K562 (cell line): ENCODE measurements at regions not wholly inside any gene's neighbourhood (a gene's known extent, or its start where the extent isn't known, plus 50 kb on each side); places are given as distances from the start of the nearest gene placed in this dataset.

Experiments used
- ATAC-seq: fragments of 200-7000 bp; cut with Tn5 transposase; 3 replicates; pipeline ENCODE4 v1.9.1; 2020; ENCODE audit warnings: moderate library complexity
- BruUV-seq: library from RNA; stranded (reverse); fragments of 400-500 nt; replicated peaks from 2 replicates; lab custom pipeline; 2021; lab: Mats Ljungman, UMichigan
- CTCF ChIA-PET: fragments of 300-600 bp; formaldehyde crosslinking; extraction: SDS; loops from one replicate; lab custom pipeline; 2021; ENCODE audit warnings: low intra/inter-chr PET ratio; lab: Yijun Ruan, JAX
- POLR2A ChIA-PET: fragments of 300-600, 350-650 bp; sonication (Branson Sonifier 250); formaldehyde crosslinking; extraction: SDS; loops from one replicate; lab custom pipeline; 2021; ENCODE audit warnings: antibody characterized with exemption, inconsistent platforms; lab: Yijun Ruan, JAX
- DNase-seq, 4 experiments: peaks; one replicate each; pipeline versions ENCODE4 v3.0.0 to v3.0.0-alpha.2; 2011 to 2018; ENCODE audit warnings: low spot score in 3 of 4, mixed read lengths in 3 of 4; ENCODE audit errors: extremely low read depth in 1 of 4
- FAIRE-seq: peaks from 2 replicates; lab custom pipeline; 2011; peaks lifted over from hg19 to GRCh38; lab: Jason Lieb, UNC
- H2AFZ ChIP-seq: 2 replicates; pipeline ENCODE4 v1.6.0; 2011; ENCODE audit warnings: low read depth, low read length, control low read depth, inconsistent platforms
- H3K27ac ChIP-seq: fragments of 200-600 bp; 3 replicates; pipeline ENCODE4 v1.8.0; 2011; ENCODE audit warnings: low read depth, mild to moderate bottlenecking, control low read depth, inconsistent platforms, low read length, moderate library complexity, mixed read lengths; ENCODE audit errors: extremely low read depth
- H3K27me3 ChIP-seq, 2 experiments: fragments of 300-600 bp in 1 of 2; 2 replicates in 1 of 2; 3 replicates in 1 of 2; pipeline versions ENCODE4 v1.6.0 to v1.8.0; 2011; ENCODE audit warnings: inconsistent platforms in 2 of 2, low read length in 2 of 2, mild to moderate bottlenecking in 1 of 2, mixed read lengths in 1 of 2, moderate library complexity in 1 of 2; ENCODE audit not compliant: control insufficient read depth in 2 of 2, insufficient read depth in 2 of 2
- H3K36me3 ChIP-seq: fragments of 300-600 bp; 3 replicates; pipeline ENCODE4 v1.8.0; 2011; ENCODE audit warnings: mild to moderate bottlenecking, low read length, inconsistent platforms; ENCODE audit not compliant: control insufficient read depth, insufficient read depth
- H3K4me1 ChIP-seq, 2 experiments: fragments of 200-600 bp in 1 of 2; replicated peaks in 1 of 2; 2 replicates in 1 of 2; 3 replicates in 1 of 2; pipeline versions ENCODE4 v1.5.1 to v1.8.0; 2011; ENCODE audit warnings: inconsistent platforms in 2 of 2, low read length in 2 of 2, mild to moderate bottlenecking in 1 of 2, mixed read lengths in 1 of 2, moderate library complexity in 1 of 2; ENCODE audit not compliant: control insufficient read depth in 2 of 2, insufficient read depth in 2 of 2
- H3K4me2 ChIP-seq: 2 replicates; pipeline ENCODE4 v1.6.1; 2011; ENCODE audit warnings: low read length, control low read depth, inconsistent platforms, mixed read lengths; ENCODE audit not compliant: insufficient read depth
- H3K4me3 ChIP-seq: fragments of 200-600 bp; sonication (generic), shearing (Covaris generic); 2 replicates; pipeline ENCODE4 v1.5.1; 2016; ENCODE audit warnings: control low read depth, inconsistent platforms
- H3K79me2 ChIP-seq: fragments of 200-600 bp; 3 replicates; pipeline ENCODE4 v1.8.0; 2011; ENCODE audit warnings: low read length, inconsistent platforms; ENCODE audit not compliant: control insufficient read depth, insufficient read depth
- H3K9ac ChIP-seq, 2 experiments: 2 replicates each; pipeline versions ENCODE4 v1.6.0 to v1.6.1; 2011; ENCODE audit warnings: low read depth in 2 of 2, low read length in 2 of 2, control low read depth in 1 of 2, inconsistent platforms in 1 of 2, mild to moderate bottlenecking in 1 of 2, mixed read lengths in 1 of 2; ENCODE audit not compliant: insufficient read depth in 1 of 2
- H3K9me1 ChIP-seq: one replicate; pipeline ENCODE4 v1.6.0; 2011; ENCODE audit warnings: inconsistent platforms, mild to moderate bottlenecking, low read length, moderate library complexity; ENCODE audit not compliant: control insufficient read depth, insufficient read depth
- H3K9me3 ChIP-seq: replicated peaks from 2 replicates; pipeline ENCODE4 v1.5.1; 2011; ENCODE audit warnings: low read depth, low read length, inconsistent platforms; ENCODE audit not compliant: control insufficient read depth, insufficient read depth
- H4K20me1 ChIP-seq: replicated peaks from 2 replicates; pipeline ENCODE4 v1.6.1; 2011; ENCODE audit warnings: low read length, inconsistent platforms, mixed read lengths; ENCODE audit not compliant: control insufficient read depth, insufficient read depth
- CCNT2 ChIP-seq: IDR thresholded peaks from 2 replicates; pipeline ENCODE4 v1.6.1; 2011; ENCODE audit warnings: borderline replicate concordance, low read depth, mild to moderate bottlenecking, moderate library complexity, mixed read lengths, low read length; ENCODE audit not compliant: insufficient read length; ENCODE audit errors: extremely low read depth
- CTBP1 ChIP-seq: fragments of 450-650 bp; IDR thresholded peaks from 2 replicates; pipeline ENCODE4 v1.6.1; 2016; ENCODE audit warnings: borderline replicate concordance
- HMGN3 ChIP-seq: IDR thresholded peaks from 2 replicates; pipeline ENCODE4 v1.6.1; 2011; ENCODE audit warnings: borderline replicate concordance, low read depth, mild to moderate bottlenecking, mixed read lengths, low read length; ENCODE audit not compliant: insufficient read length; ENCODE audit errors: extremely low read depth
- IRF2 ChIP-seq: sonication (generic); formaldehyde crosslinking; IDR thresholded peaks from 2 replicates; pipeline ENCODE4 v1.8.1; 2022; ENCODE audit warnings: mild to moderate bottlenecking, missing genetic modification reagents
- L3MBTL2 ChIP-seq: fragments of 450-650 bp; IDR thresholded peaks from 2 replicates; pipeline ENCODE4 v1.6.1; 2016; ENCODE audit warnings: mild to moderate bottlenecking, moderate library complexity
- PURB ChIP-seq: sonication (generic); formaldehyde crosslinking; IDR thresholded peaks from 2 replicates; pipeline ENCODE4 v1.9.0; 2021; ENCODE audit warnings: low read depth, mild to moderate bottlenecking, missing genetic modification reagents
- RNF2 ChIP-seq: sonication (generic); IDR thresholded peaks from 2 replicates; pipeline ENCODE4 v1.6.1; 2016
- XRCC4 ChIP-seq: IDR thresholded peaks from one replicate; pipeline ENCODE4 v1.6.1; 2011; ENCODE audit not compliant: insufficient read depth, insufficient read length; ENCODE audit errors: extremely low read depth
- ZBTB34 ChIP-seq: fragments of 250-450 bp; sonication (Bioruptor Pico); IDR thresholded peaks from 2 replicates; pipeline ENCODE4 v1.8.0; 2021; ENCODE audit warnings: mild to moderate bottlenecking, moderate library complexity
- ZFX ChIP-seq: sonication (generic); formaldehyde crosslinking; IDR thresholded peaks from 2 replicates; pipeline ENCODE4 v1.8.0; 2022; ENCODE audit warnings: mild to moderate bottlenecking, missing genetic modification reagents, moderate library complexity
- ZNF445 ChIP-seq: fragments of 250-450 bp; sonication (Bioruptor Pico); IDR thresholded peaks from 2 replicates; pipeline ENCODE4 v1.4.0; 2020; ENCODE audit warnings: low read depth, mild to moderate bottlenecking, moderate library complexity
- WGBS: fragments of 100-300 bp; shearing (Covaris generic); methylation state at CpG from one replicate; pipeline ENCODE4 v1.1.6; 2016; ENCODE audit warnings: low coverage, mixed read lengths; ENCODE audit not compliant: insufficient coverage; ENCODE audit errors: missing lambda C conversion rate; 5-methylcytosine and 5-hydroxymethylcytosine counted together
- in situ Hi-C: fragments of 300-500 bp; cut with MboI; formaldehyde crosslinking; loops from 4 replicates; pipeline ENCODE4 v1.15.0; 2018; ENCODE audit warnings: inconsistent platforms, mixed read lengths
- intact Hi-C: fragments of 100-400 bp; cut with micrococcal nuclease; formaldehyde crosslinking; loops from 2 replicates; pipeline ENCODE4 v1.14.2; 2022

- Histone ChIP-seq H3K36me3 (no peaks in the 10 kb centered on the region), H3K27me3 (peaks cover 0 to 20% of the 10 kb centered on the region in 2 experiments; a peak in 1 of 5 replicates), H3K79me2 (no peaks in the 10 kb centered on the region), H3K9me3 (no peaks in the 10 kb centered on the region), H3K27ac (no peak overlapping the region), H3K4me2 (no peak overlapping the region), H4K20me1 (no peaks in the 10 kb centered on the region), H3K9me1 (peaks cover 4% of the 10 kb centered on the region), H2AFZ (no peak overlapping the region), H3K9ac (no peak overlapping the region), H3K4me3 (no peak overlapping the region), H3K4me1 (peaks cover 0 to 6% of the 10 kb centered on the region in 2 experiments; a peak in 2 of 5 replicates)
- WGBS, result under 1% methylated on average over 9 of the region's 9 CpGs
- FAIRE-seq, result no peak
- no peak for TF ChIP-seq RNF2
- TF ChIP-seq ZNF445 (CRISPR knock-in tag), result no peak
- no peak for TF ChIP-seq IRF2 (CRISPR knock-in tag)
- TF ChIP-seq CTBP1, result no peak
- no peak for TF ChIP-seq L3MBTL2
- TF ChIP-seq CCNT2, result no peak
- no peak for TF ChIP-seq ZFX (CRISPR knock-in tag)
- TF ChIP-seq XRCC4, result no peak
- TF ChIP-seq ZBTB34 (CRISPR knock-in tag), result no peak
- TF ChIP-seq HMGN3, result no peak
- no peak for TF ChIP-seq PURB
- ChIA-PET POLR2A (no interaction called here), CTCF (no interaction called here)
- no TSS peak for BruUV-seq
- in situ Hi-C loops, result no loop called here
- no peak for ATAC-seq
- intact Hi-C loops, result no loop called here
- no peak for DNase-seq
Measured at GRCh38 chr2:16322308-16323125, 343.1 kb downstream of the CYRIA start.
